HepG2 (cell line): ENCODE measurements at regions not wholly inside any gene's neighbourhood (a gene's known extent, or its start where the extent isn't known, plus 50 kb on each side); places are given as distances from the start of the nearest gene placed in this dataset.

Source experiments
- FOXP1 ChIP-seq, 2 experiments: fragments of 450-650 bp in 1 of 2; IDR thresholded peaks; 2 replicates each; pipeline ENCODE4 v1.6.1; 2017 to 2018; ENCODE audit warnings: antibody characterized with exemption in 1 of 2
- SP2 ChIP-seq: sonication (generic); formaldehyde crosslinking; IDR thresholded peaks from 2 replicates; pipeline ENCODE4 v1.5.1; 2020; ENCODE audit warnings: mild to moderate bottlenecking, missing genetic modification reagents
- TF ChIP-seq, protein P1 (sequence below): sonication (generic); IDR thresholded peaks from 2 replicates; pipeline ENCODE4 v1.6.1; 2016; ENCODE audit warnings: low read depth, borderline replicate concordance
- TF ChIP-seq, protein P2 (sequence below): sonication (generic); formaldehyde crosslinking; IDR thresholded peaks from 2 replicates; pipeline ENCODE4 v1.4.0; 2020; ENCODE audit warnings: missing genetic modification reagents
- TF ChIP-seq, protein P3 (sequence below): sonication (generic); formaldehyde crosslinking; IDR thresholded peaks from 2 replicates; pipeline ENCODE4 v1.5.0; 2020; ENCODE audit warnings: mild to moderate bottlenecking, missing genetic modification reagents, moderate library complexity

DNA sequence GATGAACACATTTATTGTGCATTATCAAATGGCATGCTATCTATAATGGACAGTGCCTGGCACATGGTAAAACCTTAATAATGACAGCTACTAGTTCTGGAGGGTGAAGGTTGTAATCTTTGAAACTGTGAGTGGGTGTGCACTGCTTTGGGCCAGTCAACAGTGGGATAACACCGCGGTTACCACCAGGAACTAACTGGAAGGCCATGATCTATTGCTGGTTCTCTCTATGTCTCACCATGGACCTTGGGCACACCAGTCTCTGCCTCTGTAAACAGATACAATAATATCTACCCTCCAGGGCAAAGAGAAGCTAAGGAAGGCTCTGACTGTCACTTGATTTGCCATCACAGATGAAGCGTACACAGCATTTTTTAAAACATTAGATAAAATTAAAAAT is 198.6 kb upstream of the ESRRG start:
- TF ChIP-seq, protein P1, sequence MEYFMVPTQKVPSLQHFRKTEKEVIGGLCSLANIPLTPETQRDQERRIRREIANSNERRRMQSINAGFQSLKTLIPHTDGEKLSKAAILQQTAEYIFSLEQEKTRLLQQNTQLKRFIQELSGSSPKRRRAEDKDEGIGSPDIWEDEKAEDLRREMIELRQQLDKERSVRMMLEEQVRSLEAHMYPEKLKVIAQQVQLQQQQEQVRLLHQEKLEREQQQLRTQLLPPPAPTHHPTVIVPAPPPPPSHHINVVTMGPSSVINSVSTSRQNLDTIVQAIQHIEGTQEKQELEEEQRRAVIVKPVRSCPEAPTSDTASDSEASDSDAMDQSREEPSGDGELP: no peak
- TF ChIP-seq, protein P2, sequence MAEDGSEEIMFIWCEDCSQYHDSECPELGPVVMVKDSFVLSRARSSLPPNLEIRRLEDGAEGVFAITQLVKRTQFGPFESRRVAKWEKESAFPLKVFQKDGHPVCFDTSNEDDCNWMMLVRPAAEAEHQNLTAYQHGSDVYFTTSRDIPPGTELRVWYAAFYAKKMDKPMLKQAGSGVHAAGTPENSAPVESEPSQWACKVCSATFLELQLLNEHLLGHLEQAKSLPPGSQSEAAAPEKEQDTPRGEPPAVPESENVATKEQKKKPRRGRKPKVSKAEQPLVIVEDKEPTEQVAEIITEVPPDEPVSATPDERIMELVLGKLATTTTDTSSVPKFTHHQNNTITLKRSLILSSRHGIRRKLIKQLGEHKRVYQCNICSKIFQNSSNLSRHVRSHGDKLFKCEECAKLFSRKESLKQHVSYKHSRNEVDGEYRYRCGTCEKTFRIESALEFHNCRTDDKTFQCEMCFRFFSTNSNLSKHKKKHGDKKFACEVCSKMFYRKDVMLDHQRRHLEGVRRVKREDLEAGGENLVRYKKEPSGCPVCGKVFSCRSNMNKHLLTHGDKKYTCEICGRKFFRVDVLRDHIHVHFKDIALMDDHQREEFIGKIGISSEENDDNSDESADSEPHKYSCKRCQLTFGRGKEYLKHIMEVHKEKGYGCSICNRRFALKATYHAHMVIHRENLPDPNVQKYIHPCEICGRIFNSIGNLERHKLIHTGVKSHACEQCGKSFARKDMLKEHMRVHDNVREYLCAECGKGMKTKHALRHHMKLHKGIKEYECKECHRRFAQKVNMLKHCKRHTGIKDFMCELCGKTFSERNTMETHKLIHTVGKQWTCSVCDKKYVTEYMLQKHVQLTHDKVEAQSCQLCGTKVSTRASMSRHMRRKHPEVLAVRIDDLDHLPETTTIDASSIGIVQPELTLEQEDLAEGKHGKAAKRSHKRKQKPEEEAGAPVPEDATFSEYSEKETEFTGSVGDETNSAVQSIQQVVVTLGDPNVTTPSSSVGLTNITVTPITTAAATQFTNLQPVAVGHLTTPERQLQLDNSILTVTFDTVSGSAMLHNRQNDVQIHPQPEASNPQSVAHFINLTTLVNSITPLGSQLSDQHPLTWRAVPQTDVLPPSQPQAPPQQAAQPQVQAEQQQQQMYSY (CRISPR knock-in tag): no peak
- TF ChIP-seq SP2 (CRISPR knock-in tag): no peak
- TF ChIP-seq, protein P3, sequence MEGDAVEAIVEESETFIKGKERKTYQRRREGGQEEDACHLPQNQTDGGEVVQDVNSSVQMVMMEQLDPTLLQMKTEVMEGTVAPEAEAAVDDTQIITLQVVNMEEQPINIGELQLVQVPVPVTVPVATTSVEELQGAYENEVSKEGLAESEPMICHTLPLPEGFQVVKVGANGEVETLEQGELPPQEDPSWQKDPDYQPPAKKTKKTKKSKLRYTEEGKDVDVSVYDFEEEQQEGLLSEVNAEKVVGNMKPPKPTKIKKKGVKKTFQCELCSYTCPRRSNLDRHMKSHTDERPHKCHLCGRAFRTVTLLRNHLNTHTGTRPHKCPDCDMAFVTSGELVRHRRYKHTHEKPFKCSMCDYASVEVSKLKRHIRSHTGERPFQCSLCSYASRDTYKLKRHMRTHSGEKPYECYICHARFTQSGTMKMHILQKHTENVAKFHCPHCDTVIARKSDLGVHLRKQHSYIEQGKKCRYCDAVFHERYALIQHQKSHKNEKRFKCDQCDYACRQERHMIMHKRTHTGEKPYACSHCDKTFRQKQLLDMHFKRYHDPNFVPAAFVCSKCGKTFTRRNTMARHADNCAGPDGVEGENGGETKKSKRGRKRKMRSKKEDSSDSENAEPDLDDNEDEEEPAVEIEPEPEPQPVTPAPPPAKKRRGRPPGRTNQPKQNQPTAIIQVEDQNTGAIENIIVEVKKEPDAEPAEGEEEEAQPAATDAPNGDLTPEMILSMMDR (CRISPR knock-in tag): no peak
- TF ChIP-seq FOXP1 (IDR thresholded peaks at IDR 0.05): no peak
- no peak for TF ChIP-seq FOXP1 (CRISPR knock-in tag; IDR thresholded peaks at IDR 0.05)
